ENCODE measurements at regions not wholly inside any gene's neighbourhood (a gene's known extent, or its start where the extent isn't known, plus 50 kb on each side); places are given as distances from the start of the nearest gene placed in this dataset.
A peak's percentile ranks its signal among the peaks of the same experiment; 100 is the strongest.

DNA sequence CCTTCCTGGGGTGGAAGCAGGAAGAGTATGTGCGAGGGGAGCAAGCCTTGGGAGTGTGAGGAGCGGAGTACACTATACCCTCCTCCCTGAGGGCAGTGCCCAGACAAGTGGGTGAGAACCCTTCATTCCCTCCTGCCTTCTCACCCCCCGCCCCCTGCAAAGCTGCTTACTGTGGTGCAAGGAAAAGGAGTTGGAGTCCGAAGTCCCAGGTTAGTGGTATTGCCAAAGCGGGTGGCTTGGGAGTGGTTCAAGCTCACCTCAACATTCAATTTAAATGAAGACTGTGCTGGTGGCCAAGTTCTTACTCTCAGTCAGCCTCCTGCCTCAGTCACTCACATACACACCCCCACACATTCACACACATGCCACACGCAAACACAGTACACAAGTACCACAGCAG is 74.7 kb upstream of the PRDM1 start:
- H3K4me3 Mint-ChIP-seq, result no peak overlapping the region
- no peaks in the 10 kb centered on the region for H3K36me3 Mint-ChIP-seq
- peaks cover 7 to 19% (median 11%) of the 10 kb centered on the region in 3 donors for H3K27me3 Mint-ChIP-seq (ENCODE audit: low read depth in 3 of 3)
- TF ChIP-seq, protein P1, sequence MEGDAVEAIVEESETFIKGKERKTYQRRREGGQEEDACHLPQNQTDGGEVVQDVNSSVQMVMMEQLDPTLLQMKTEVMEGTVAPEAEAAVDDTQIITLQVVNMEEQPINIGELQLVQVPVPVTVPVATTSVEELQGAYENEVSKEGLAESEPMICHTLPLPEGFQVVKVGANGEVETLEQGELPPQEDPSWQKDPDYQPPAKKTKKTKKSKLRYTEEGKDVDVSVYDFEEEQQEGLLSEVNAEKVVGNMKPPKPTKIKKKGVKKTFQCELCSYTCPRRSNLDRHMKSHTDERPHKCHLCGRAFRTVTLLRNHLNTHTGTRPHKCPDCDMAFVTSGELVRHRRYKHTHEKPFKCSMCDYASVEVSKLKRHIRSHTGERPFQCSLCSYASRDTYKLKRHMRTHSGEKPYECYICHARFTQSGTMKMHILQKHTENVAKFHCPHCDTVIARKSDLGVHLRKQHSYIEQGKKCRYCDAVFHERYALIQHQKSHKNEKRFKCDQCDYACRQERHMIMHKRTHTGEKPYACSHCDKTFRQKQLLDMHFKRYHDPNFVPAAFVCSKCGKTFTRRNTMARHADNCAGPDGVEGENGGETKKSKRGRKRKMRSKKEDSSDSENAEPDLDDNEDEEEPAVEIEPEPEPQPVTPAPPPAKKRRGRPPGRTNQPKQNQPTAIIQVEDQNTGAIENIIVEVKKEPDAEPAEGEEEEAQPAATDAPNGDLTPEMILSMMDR (IDR thresholded peaks at IDR 0.05), result no peak
- Histone ChIP-seq H3K9ac (ENCODE audit: insufficient read depth, low read length, poor library complexity, severe bottlenecking) (no peak overlapping the region), H2AFZ (ENCODE audit: insufficient read depth, low read depth, low read length, poor library complexity, severe bottlenecking) (no peak overlapping the region), H3K27me3 (ENCODE audit: control insufficient read depth in 2 of 2, insufficient read depth in 2 of 2, low read length in 2 of 2) (no peaks in the 10 kb centered on the region), H3K9me3 (replicated peaks in 1 of 2; ENCODE audit: control insufficient read depth in 1 of 2, insufficient read depth in 1 of 2, low read length in 2 of 2) (no peaks in the 10 kb centered on the region), H3K36me3 (replicated peaks in 1 of 2; ENCODE audit: control insufficient read depth in 1 of 2, insufficient read depth in 2 of 2, low read length in 2 of 2) (no peaks in the 10 kb centered on the region), H4K20me1 (ENCODE audit: insufficient read depth, low read length) (no peaks in the 10 kb centered on the region), H3K4me1 (ENCODE audit: control insufficient read depth in 1 of 2, insufficient read depth in 2 of 2, low read length in 2 of 2) (no peaks in the 10 kb centered on the region), H3K4me2 (replicated peaks; ENCODE audit: extremely low read depth, low read length, poor library complexity, severe bottlenecking) (no peak overlapping the region), H3K4me3 (replicated peaks in 1 of 3; ENCODE audit: low read depth in 2 of 3, low read length in 3 of 3) (no peak overlapping the region), H3K79me2 (ENCODE audit: insufficient read depth, low read length) (no peaks in the 10 kb centered on the region), H3K27ac (ENCODE audit: low read depth in 1 of 2, low read length in 2 of 2) (no peak overlapping the region)
- H3K4me1 Mint-ChIP-seq, result no peaks in the 10 kb centered on the region
- no peak for DNase-seq
- H3K9me3 Mint-ChIP-seq, result peaks cover 0 to 3% (median 0%) of the 10 kb centered on the region in 7 donors
- H3K27ac Mint-ChIP-seq, result peak overlapping the region in 1 of 7 donors; percentile 54
- intact Hi-C loops (cut with micrococcal nuclease), result no loop called here
- WGBS (ENCODE audit: insufficient coverage), result 100% methylated on average over 1 of the region's 6 CpGs

DNA sequence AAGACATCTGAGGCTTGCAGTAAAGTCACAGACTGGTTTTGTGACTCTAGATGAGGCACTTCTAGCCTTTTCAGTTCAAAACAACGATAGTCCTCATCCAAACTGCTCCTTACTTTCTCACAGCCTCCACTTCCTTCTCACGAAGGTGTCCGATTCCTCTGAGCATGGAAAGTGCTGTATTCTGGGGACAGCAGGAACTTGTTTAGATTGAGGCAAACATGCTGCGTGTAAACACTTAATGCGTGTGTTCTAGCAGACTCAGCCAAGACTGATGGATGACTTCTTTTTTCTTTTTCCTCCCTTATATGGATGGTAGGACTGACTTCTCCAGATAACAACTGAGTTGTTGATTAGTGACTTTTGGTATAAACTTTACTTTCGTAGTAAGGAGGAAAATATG is 80.2 kb upstream of the PRDM1 start:
- DNase-seq, result no peak
- Mint-ChIP-seq H3K36me3 (no peaks in the 10 kb centered on the region), H3K27me3 (ENCODE audit: low read depth in 3 of 3) (peaks cover 16 to 28% (median 24%) of the 10 kb centered on the region in 3 donors), H3K4me1 (no peaks in the 10 kb centered on the region), H3K27ac (no peak overlapping the region), H3K4me3 (no peak overlapping the region), H3K9me3 (peaks cover 0 to 3% (median 0%) of the 10 kb centered on the region in 7 donors)
- Histone ChIP-seq H3K4me3 (replicated peaks in 1 of 3; ENCODE audit: low read depth in 2 of 3, low read length in 3 of 3) (no peak overlapping the region), H3K4me2 (replicated peaks; ENCODE audit: extremely low read depth, low read length, poor library complexity, severe bottlenecking) (no peak overlapping the region), H3K36me3 (replicated peaks in 1 of 2; ENCODE audit: control insufficient read depth in 1 of 2, insufficient read depth in 2 of 2, low read length in 2 of 2) (no peaks in the 10 kb centered on the region), H4K20me1 (ENCODE audit: insufficient read depth, low read length) (no peaks in the 10 kb centered on the region), H3K27me3 (ENCODE audit: control insufficient read depth in 2 of 2, insufficient read depth in 2 of 2, low read length in 2 of 2) (peaks cover 9 to 15% of the 10 kb centered on the region in 2 donors), H3K4me1 (ENCODE audit: control insufficient read depth in 1 of 2, insufficient read depth in 2 of 2, low read length in 2 of 2) (no peaks in the 10 kb centered on the region), H2AFZ (ENCODE audit: insufficient read depth, low read depth, low read length, poor library complexity, severe bottlenecking) (no peak overlapping the region), H3K9ac (ENCODE audit: insufficient read depth, low read length, poor library complexity, severe bottlenecking) (no peak overlapping the region), H3K79me2 (ENCODE audit: insufficient read depth, low read length) (no peaks in the 10 kb centered on the region), H3K9me3 (replicated peaks in 1 of 2; ENCODE audit: control insufficient read depth in 1 of 2, insufficient read depth in 1 of 2, low read length in 2 of 2) (no peaks in the 10 kb centered on the region), H3K27ac (ENCODE audit: low read depth in 1 of 2, low read length in 2 of 2) (no peak overlapping the region)
- intact Hi-C loops (cut with micrococcal nuclease), result no loop called here
- WGBS (ENCODE audit: insufficient coverage), result no CpG with 5 or more reads among the region's 6 CpGs
- TF ChIP-seq, protein P1 (IDR thresholded peaks at IDR 0.05), result no peak
